Naive B cell (primary cell): ENCODE measurements at regions not wholly inside any gene's neighbourhood (a gene's known extent, or its start where the extent isn't known, plus 50 kb on each side); places are given as distances from the start of the nearest gene placed in this dataset.

Source experiments
- ATAC-seq, 2 donors: fragments of 150-1000 bp; cut with Tn5 transposase; 2 replicates each; pipeline ENCODE4 v1.10.0; 2021; ENCODE audit warnings: low read depth in 2 of 2, mild to moderate bottlenecking in 2 of 2, moderate library complexity in 2 of 2
- DNase-seq: peaks from one replicate; pipeline ENCODE4 v3.0.0; 2022
- H3K27ac Mint-ChIP-seq, 6 donors: one replicate each; pipeline ENCODE4 v1.8.0; 2020 to 2022; ENCODE audit warnings: mild to moderate bottlenecking in 6 of 6, mixed read lengths in 6 of 6, moderate library complexity in 5 of 6, inconsistent platforms in 2 of 6
- H3K27me3 Mint-ChIP-seq, 3 donors: one replicate each; pipeline ENCODE4 v1.8.0; 2021 to 2022; ENCODE audit warnings: mixed read lengths in 3 of 3, mild to moderate bottlenecking in 1 of 3
- H3K36me3 Mint-ChIP-seq, 2 donors: one replicate each; pipeline ENCODE4 v1.8.0; 2020 to 2022; ENCODE audit warnings: mixed read lengths in 2 of 2, inconsistent platforms in 1 of 2, mild to moderate bottlenecking in 1 of 2
- H3K4me1 Mint-ChIP-seq, 3 donors: one replicate each; pipeline ENCODE4 v1.8.0; 2020 to 2022; ENCODE audit warnings: mixed read lengths in 3 of 3, inconsistent platforms in 1 of 3, mild to moderate bottlenecking in 1 of 3, moderate library complexity in 1 of 3
- H3K4me3 Mint-ChIP-seq, 8 donors: one replicate each; pipeline ENCODE4 v1.8.0; 2020 to 2022; ENCODE audit warnings: mild to moderate bottlenecking in 8 of 8, mixed read lengths in 8 of 8, moderate library complexity in 8 of 8, inconsistent platforms in 2 of 8
- H3K9me3 Mint-ChIP-seq, 7 donors: one replicate each; pipeline ENCODE4 v1.8.0; 2020 to 2022; ENCODE audit warnings: mixed read lengths in 7 of 7, mild to moderate bottlenecking in 5 of 7, inconsistent platforms in 2 of 7, moderate library complexity in 1 of 7

DNA sequence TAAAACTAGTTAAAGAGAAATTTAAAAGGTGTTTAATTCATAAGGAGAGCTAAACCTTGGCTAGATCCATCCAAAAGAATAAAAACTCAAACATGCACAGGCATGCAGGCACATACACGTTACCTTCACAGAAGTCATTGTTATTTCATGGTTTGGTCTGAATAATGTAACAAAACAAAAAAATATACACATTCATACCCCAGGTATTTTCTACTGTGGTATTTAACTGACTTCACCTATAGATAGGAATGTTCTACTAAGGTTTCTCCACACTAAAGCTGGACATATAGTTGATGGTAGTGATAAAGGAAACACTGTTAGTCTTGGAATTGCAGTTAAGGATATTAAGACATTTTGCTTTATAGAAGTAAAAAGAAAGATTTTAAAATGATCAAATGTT lies 283.6 kb upstream of the PCDH10 start:
- no peaks in the 10 kb centered on the region for H3K36me3 Mint-ChIP-seq
- peaks cover 0 to 3% (median 0%) of the 10 kb centered on the region in 7 donors for H3K9me3 Mint-ChIP-seq
- H3K4me1 Mint-ChIP-seq = no peaks in the 10 kb centered on the region
- ATAC-seq = no peak
- H3K27ac Mint-ChIP-seq = no peak overlapping the region
- no peak for DNase-seq
- no peaks in the 10 kb centered on the region for H3K27me3 Mint-ChIP-seq
- H3K4me3 Mint-ChIP-seq = no peak overlapping the region

DNA sequence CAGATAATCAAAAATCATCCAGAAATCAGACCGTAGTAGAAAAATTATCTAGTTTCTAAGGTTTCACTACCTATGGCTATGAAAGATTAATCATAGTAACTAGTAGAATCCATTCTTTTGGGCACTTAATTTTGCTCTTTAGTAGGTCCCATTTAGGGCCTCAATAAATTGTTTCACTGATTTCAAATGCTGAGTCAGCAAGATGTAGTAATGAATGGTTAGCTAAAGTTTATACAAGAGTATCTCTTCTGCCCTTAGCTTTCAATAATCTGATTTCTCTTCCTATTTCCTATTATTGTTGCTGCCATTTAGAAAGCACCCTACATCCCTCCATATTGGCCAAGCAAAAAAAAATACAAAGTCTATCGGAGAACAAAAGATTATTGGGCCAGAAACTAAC lies 283.2 kb upstream of the PCDH10 start:
- H3K9me3 Mint-ChIP-seq = peaks cover 0 to 3% (median 0%) of the 10 kb centered on the region in 7 donors
- H3K36me3 Mint-ChIP-seq = no peaks in the 10 kb centered on the region
- no peaks in the 10 kb centered on the region for H3K27me3 Mint-ChIP-seq
- DNase-seq (no peak), ATAC-seq (no peak)
- no peak overlapping the region for H3K4me3 Mint-ChIP-seq
- H3K27ac Mint-ChIP-seq = no peak overlapping the region
- H3K4me1 Mint-ChIP-seq = no peaks in the 10 kb centered on the region

DNA sequence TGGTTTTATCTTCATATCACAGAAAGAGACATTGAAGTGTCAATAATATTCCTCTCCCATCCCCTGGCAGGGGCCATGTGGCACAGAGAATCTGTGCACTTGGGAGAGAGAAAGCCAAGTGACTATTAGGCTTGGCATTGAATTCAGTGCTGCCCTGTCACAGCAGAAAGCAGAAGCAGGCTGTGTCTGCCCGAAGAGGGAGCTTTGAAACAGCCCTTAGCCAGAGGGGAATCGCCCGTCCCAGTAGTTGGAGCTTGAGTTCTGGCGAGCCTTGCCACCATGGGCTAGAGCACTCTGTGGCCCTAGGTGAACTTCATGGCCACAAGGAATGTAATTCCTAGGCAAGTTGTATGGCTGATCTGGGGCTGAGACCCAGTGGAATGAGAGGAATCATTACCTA lies 282.5 kb upstream of the PCDH10 start:
- H3K4me3 Mint-ChIP-seq = no peak overlapping the region
- H3K9me3 Mint-ChIP-seq = peaks cover 0 to 3% (median 0%) of the 10 kb centered on the region in 7 donors
- H3K27me3 Mint-ChIP-seq = no peaks in the 10 kb centered on the region
- H3K36me3 Mint-ChIP-seq = no peaks in the 10 kb centered on the region
- DNase-seq = no peak
- no peak for ATAC-seq
- H3K4me1 Mint-ChIP-seq = no peaks in the 10 kb centered on the region
- H3K27ac Mint-ChIP-seq = no peak overlapping the region

DNA sequence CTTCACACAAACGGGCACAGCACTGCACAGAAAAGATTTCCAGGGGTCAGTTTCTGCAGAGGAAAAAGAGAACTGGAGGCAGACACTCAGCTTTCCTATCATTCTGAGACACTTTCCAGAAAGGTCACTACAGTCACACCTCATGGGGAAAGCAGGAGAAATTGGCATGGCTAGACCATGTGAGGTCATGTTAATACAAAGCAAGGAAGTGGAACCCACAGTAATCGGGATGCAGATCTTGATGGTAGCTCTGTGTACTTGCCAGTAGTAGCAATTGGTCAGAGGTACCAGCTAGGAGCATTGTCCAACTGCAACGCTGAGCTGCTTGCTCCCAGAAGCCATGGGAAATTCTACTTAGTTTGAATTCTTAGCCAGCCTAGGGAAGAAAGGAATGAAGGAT lies 255.3 kb upstream of the PCDH10 start:
- no peak for ATAC-seq
- H3K27ac Mint-ChIP-seq = no peak overlapping the region
- H3K36me3 Mint-ChIP-seq = no peaks in the 10 kb centered on the region
- peaks cover 0 to 11% (median 2%) of the 10 kb centered on the region in 7 donors for H3K9me3 Mint-ChIP-seq
- H3K4me3 Mint-ChIP-seq = no peak overlapping the region
- H3K4me1 Mint-ChIP-seq = no peaks in the 10 kb centered on the region
- H3K27me3 Mint-ChIP-seq = no peaks in the 10 kb centered on the region
- DNase-seq = no peak

DNA sequence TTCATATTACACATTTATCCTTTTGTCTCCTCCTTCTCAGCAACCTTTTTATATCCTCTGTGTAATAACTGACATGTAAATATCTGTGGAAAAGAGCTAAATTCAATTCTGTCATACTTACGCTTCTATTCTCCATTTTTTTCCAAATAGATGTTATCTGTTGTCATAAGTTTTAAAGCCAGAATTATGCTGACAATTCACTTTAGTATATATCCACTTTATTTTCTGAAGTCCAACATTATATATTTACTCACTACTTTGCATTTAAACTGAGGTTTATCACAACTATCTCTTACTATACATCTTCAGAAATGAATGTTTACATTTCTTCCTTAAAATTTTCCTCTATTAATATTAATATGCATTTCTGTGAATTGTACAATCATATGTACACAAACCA lies 247.9 kb upstream of the PCDH10 start:
- ATAC-seq (no peak), DNase-seq (no peak)
- no peak overlapping the region for H3K27ac Mint-ChIP-seq
- no peak overlapping the region for H3K4me3 Mint-ChIP-seq
- no peaks in the 10 kb centered on the region for H3K36me3 Mint-ChIP-seq
- peaks cover 0 to 9% (median 2%) of the 10 kb centered on the region in 7 donors for H3K9me3 Mint-ChIP-seq
- H3K4me1 Mint-ChIP-seq = no peaks in the 10 kb centered on the region
- no peaks in the 10 kb centered on the region for H3K27me3 Mint-ChIP-seq

DNA sequence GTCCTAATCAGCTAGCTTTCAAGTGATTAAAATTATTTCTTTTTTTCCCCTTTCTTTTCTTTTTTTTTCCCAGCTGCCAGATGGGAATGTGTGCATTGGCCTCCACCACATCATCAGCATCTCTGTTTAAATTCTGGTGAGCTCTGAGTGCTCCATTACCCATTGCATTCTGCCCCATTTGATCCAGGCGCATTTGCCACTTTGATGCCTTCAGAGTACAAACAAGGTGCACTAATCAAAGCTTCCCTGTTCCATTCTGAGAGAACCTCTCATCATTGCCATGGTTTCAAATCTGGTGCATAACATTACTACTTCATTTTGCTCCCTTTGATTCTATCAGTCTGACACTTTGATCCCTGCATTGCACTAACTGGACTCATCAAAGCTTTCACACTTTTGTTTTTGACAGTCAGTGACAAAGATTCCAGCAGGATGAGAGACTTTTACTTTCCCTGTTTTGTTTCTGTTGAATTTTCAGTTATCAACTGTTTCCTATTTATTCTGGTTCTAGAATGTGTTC lies 238.8 kb upstream of the PCDH10 start:
- DNase-seq (no peak), ATAC-seq (no peak)
- no peak overlapping the region for H3K27ac Mint-ChIP-seq
- no peaks in the 10 kb centered on the region for H3K4me1 Mint-ChIP-seq
- no peaks in the 10 kb centered on the region for H3K27me3 Mint-ChIP-seq
- H3K36me3 Mint-ChIP-seq = no peaks in the 10 kb centered on the region
- H3K9me3 Mint-ChIP-seq = peaks cover 0 to 7% (median 2%) of the 10 kb centered on the region in 7 donors
- H3K4me3 Mint-ChIP-seq = no peak overlapping the region

DNA sequence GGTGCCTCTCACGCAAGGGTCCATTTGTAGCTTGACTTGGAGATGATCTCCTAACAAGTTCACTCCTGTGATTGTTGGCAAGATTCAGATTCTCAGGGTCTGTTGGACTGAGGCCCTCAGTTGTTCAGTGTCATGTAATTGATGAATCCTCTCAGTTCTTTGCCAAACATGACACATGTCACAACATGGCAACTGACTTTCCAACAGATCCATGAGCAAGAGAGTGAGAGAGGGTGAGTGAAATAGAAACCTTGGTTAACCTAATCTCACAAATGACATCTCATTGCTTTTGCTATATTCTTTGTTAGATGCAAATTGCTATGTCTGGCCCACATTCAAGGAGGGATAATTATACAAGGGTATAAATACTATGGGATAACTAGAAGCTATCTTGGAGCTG lies 231.0 kb upstream of the PCDH10 start:
- H3K4me3 Mint-ChIP-seq = no peak overlapping the region
- no peak for DNase-seq
- H3K36me3 Mint-ChIP-seq = no peaks in the 10 kb centered on the region
- ATAC-seq = no peak
- no peaks in the 10 kb centered on the region for H3K27me3 Mint-ChIP-seq
- no peaks in the 10 kb centered on the region for H3K4me1 Mint-ChIP-seq
- H3K27ac Mint-ChIP-seq = no peak overlapping the region
- H3K9me3 Mint-ChIP-seq = peaks cover 0 to 1% (median 0%) of the 10 kb centered on the region in 7 donors

DNA sequence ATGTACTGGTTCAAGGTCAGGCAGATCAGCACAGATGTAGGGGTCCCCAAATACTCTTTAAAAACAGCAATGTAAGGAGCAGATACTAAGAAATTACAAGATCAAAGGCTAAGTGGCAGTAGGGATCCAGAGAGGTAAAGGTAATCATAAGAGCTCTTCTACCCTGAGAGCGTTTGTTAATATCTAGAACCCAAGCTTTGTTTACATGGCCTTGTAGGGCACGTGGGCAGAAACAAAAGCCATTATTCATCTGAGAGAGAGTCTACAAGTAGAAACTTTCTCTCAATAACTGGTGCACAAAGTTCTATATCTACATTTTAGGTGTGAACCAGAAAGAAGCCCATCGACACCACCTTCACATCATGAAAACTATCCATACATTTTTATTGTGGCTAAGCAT lies 225.6 kb upstream of the PCDH10 start:
- H3K9me3 Mint-ChIP-seq = no peaks in the 10 kb centered on the region
- H3K4me3 Mint-ChIP-seq = no peak overlapping the region
- no peaks in the 10 kb centered on the region for H3K27me3 Mint-ChIP-seq
- no peak for ATAC-seq
- H3K4me1 Mint-ChIP-seq = no peaks in the 10 kb centered on the region
- no peak for DNase-seq
- H3K36me3 Mint-ChIP-seq = no peaks in the 10 kb centered on the region
- no peak overlapping the region for H3K27ac Mint-ChIP-seq

DNA sequence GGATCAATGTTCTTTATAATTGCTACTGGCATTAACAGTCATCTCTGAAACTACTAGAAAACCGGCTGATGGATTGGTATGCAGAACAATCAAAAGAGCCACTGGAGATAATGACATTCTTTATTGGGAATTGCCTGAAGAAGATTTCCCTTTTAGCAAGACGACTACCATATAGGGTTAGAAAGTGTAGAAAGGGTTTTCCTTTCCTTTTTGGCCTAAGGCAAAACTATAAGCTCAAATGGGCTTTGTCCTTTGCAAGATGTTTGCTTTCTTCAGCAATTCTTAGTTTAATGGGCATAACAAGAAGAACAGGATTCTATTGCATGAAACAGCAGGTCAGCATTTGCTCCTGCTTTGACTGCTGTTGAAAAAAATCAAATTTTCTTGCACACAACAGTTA lies 214.2 kb upstream of the PCDH10 start:
- no peaks in the 10 kb centered on the region for H3K4me1 Mint-ChIP-seq
- H3K27ac Mint-ChIP-seq = no peak overlapping the region
- H3K27me3 Mint-ChIP-seq = no peaks in the 10 kb centered on the region

DNA sequence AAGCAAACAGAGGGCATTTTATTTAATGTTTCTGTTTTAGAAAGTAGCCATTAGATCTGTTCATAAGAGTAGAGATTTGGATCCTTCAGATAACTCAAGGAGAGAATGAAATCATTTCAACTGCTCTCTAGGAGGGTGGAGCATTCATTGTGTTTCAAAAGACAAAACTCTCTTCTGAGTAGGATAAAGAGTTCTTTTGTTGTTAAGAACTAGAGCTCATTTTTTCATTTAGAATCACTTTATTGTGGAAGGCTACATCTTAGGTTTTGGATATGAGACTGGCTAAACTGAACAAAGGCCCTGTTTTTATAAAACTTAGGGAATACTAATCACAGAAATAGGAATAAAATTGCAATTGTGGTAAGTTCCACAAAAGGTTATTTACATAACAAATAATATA lies 193.9 kb upstream of the PCDH10 start:
- no peak overlapping the region for H3K27ac Mint-ChIP-seq
- H3K9me3 Mint-ChIP-seq = peaks cover 0 to 10% (median 6%) of the 10 kb centered on the region in 7 donors
- no peak for ATAC-seq
- H3K4me1 Mint-ChIP-seq = no peaks in the 10 kb centered on the region
- no peaks in the 10 kb centered on the region for H3K27me3 Mint-ChIP-seq
- H3K36me3 Mint-ChIP-seq = no peaks in the 10 kb centered on the region
- no peak overlapping the region for H3K4me3 Mint-ChIP-seq
- no peak for DNase-seq

More for the DNA sequence above, 214.2 kb upstream of the PCDH10 start:
- no peak for DNase-seq
- H3K36me3 Mint-ChIP-seq = no peaks in the 10 kb centered on the region
- ATAC-seq = no peak
- no peak overlapping the region for H3K4me3 Mint-ChIP-seq
- peaks cover 0 to 8% (median 5%) of the 10 kb centered on the region in 7 donors for H3K9me3 Mint-ChIP-seq

DNA sequence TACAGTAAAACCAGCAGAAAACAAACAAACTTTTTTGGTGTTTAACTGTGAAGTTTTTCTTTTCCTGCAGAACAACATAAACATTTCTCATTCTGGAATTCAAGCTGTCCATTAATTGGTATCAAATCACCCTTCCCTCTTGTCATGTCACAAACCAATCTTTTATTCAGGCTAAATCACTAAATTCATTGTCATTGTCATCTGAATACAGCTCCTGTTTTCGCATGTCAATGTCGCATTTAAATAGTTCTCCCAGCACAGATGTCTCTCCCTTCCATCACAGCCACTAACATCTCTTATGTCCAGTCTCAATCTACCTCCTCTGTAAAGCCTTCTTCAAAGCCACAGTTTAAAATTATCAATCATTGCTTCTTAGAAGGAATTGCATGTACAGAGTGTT lies 192.1 kb upstream of the PCDH10 start:
- no peaks in the 10 kb centered on the region for H3K36me3 Mint-ChIP-seq
- H3K9me3 Mint-ChIP-seq = peaks cover 0 to 7% (median 0%) of the 10 kb centered on the region in 7 donors
- no peaks in the 10 kb centered on the region for H3K27me3 Mint-ChIP-seq
- DNase-seq = no peak
- H3K27ac Mint-ChIP-seq = no peak overlapping the region
- H3K4me1 Mint-ChIP-seq = no peaks in the 10 kb centered on the region
- ATAC-seq = no peak
- H3K4me3 Mint-ChIP-seq = no peak overlapping the region

DNA sequence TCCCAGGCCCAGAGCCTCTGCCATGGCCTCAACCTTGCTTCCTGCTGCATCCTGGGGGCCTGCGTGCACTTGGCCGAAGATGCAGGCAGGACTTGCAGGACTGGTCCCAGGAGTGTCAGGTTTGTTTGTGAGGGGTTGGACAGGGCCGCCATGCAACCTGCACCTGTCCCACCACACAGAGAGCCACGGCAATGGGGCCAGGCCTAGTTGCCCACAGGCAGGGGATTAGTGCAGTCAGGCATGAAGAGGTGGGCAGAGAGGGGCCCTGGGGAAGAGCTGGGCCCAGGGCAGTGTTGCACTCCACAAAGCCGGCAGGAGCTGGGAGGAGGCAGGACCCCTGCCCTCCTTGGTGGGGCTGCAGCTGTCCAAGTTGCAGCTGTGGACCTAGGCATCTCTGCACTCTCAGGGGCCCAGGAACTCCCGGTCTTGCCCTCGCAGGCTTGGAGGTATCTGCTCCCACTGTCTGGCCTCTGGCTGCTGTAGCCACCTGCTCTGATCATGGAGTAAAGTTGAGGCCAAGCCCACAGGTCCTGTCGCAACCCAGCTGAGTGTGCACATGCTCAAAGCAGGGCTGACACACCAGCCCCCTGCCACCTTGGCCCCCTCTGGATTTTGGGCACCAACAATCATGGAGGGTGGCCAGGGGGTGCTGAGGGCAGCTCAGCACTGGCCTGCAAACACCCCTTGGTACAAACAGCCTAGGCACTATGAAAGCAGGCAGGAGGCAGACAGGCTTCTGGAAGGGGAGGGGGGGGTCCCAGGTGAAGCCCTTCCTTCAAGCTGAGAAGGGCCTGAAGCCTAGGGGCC lies 190.4 kb upstream of the PCDH10 start:
- H3K27ac Mint-ChIP-seq = no peak overlapping the region
- no peaks in the 10 kb centered on the region for H3K36me3 Mint-ChIP-seq
- H3K4me1 Mint-ChIP-seq = no peaks in the 10 kb centered on the region
- DNase-seq (no peak), ATAC-seq (no peak)
- peaks cover 0 to 7% (median 0%) of the 10 kb centered on the region in 7 donors for H3K9me3 Mint-ChIP-seq
- H3K27me3 Mint-ChIP-seq = no peaks in the 10 kb centered on the region
- no peak overlapping the region for H3K4me3 Mint-ChIP-seq

DNA sequence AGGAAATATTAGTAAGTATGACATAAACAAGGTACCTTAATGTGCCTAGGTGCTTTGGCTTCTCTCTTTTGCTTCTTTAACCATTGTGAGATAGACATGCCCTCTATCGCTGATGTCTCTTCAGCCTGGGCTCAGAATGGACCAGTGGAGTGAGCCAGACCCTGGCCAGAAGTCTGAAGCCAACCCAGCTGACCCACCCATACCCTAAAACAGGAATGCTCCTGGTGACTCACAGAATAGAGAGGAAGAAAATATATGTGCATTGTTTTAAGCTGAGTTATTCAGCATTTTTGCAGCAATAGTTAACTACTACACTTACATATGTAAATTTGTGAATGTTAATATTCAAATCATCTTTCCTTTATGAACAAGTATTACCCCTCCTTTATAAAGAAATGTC lies 167.5 kb upstream of the PCDH10 start:
- peaks cover 0 to 5% (median 0%) of the 10 kb centered on the region in 7 donors for H3K9me3 Mint-ChIP-seq

DNA sequence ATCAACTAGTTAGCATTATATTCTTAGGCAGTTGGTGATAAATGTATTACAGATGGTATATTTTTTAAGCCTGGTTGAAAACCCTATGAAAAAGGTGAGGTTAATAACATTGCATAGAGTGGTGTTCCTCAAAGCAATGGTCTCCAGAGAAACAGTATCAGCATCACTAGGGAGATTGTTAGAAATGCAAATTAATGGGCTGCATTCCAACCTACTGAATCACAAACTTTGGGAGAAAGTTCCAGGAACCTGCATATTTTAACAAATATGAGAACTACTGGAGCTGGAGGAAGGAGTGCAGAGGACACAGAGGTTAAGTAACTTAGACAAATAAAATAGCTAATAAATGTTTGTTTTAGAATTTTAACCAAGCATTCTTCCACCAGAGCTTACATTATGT lies 166.9 kb upstream of the PCDH10 start:
- H3K4me1 Mint-ChIP-seq = no peaks in the 10 kb centered on the region
- H3K4me3 Mint-ChIP-seq = no peak overlapping the region
- H3K27ac Mint-ChIP-seq = no peak overlapping the region
- no peak for DNase-seq
- H3K27me3 Mint-ChIP-seq = no peaks in the 10 kb centered on the region
- peaks cover 0 to 5% (median 0%) of the 10 kb centered on the region in 7 donors for H3K9me3 Mint-ChIP-seq
- ATAC-seq = no peak
- H3K36me3 Mint-ChIP-seq = no peaks in the 10 kb centered on the region

More for the DNA sequence above, 167.5 kb upstream of the PCDH10 start:
- no peak overlapping the region for H3K27ac Mint-ChIP-seq
- H3K36me3 Mint-ChIP-seq = no peaks in the 10 kb centered on the region
- ATAC-seq (no peak), DNase-seq (no peak)
- no peaks in the 10 kb centered on the region for H3K27me3 Mint-ChIP-seq
- no peak overlapping the region for H3K4me3 Mint-ChIP-seq
- H3K4me1 Mint-ChIP-seq = no peaks in the 10 kb centered on the region
